Naive thymus-derived CD8-positive, alpha-beta T cell (primary cell): ENCODE measurements at regions not wholly inside any gene's neighbourhood (a gene's known extent, or its start where the extent isn't known, plus 50 kb on each side); places are given as distances from the start of the nearest gene placed in this dataset.

Experiments
- ATAC-seq, 2 donors: fragments of 150-1000 bp; cut with Tn5 transposase in 1 of 2; sonication (Bioruptor Pico), chemical (Tn5 transposase) in 1 of 2; 1 replicate in 1 of 2; 2 replicates in 1 of 2; pipeline ENCODE4 v1.10.0; 2021; ENCODE audit warnings: mild to moderate bottlenecking in 2 of 2, moderate library complexity in 2 of 2
- POLR2A ChIA-PET: fragments of 350-600 bp; sonication (Branson Sonifier 250); formaldehyde crosslinking; loops from one replicate; lab custom pipeline; 2021; ENCODE audit warnings: antibody characterized with exemption; lab: Charles Lee
- DNase-seq, 10 donors: peaks; one replicate each; pipeline versions ENCODE4 v3.0.0 to v3.0.0-alpha.2; 2020 to 2022
- H3K27ac Mint-ChIP-seq, 10 donors: one replicate each; pipeline ENCODE4 v1.8.0; 2020 to 2022; ENCODE audit warnings: mild to moderate bottlenecking in 10 of 10, mixed read lengths in 10 of 10, moderate library complexity in 4 of 10, inconsistent platforms in 1 of 10
- H3K27me3 Mint-ChIP-seq, 5 donors: one replicate each; pipeline ENCODE4 v1.8.0; 2021 to 2022; ENCODE audit warnings: mixed read lengths in 5 of 5
- H3K36me3 Mint-ChIP-seq, 3 donors: one replicate each; pipeline ENCODE4 v1.8.0; 2020 to 2022; ENCODE audit warnings: mixed read lengths in 3 of 3, mild to moderate bottlenecking in 2 of 3, inconsistent platforms in 1 of 3
- H3K4me1 Mint-ChIP-seq, 4 donors: one replicate each; pipeline ENCODE4 v1.8.0; 2021 to 2022; ENCODE audit warnings: mixed read lengths in 4 of 4
- H3K4me3 Mint-ChIP-seq, 10 donors: one replicate each; pipeline ENCODE4 v1.8.0; 2020 to 2022; ENCODE audit warnings: mild to moderate bottlenecking in 10 of 10, mixed read lengths in 10 of 10, moderate library complexity in 6 of 10, inconsistent platforms in 1 of 10
- H3K9me3 Mint-ChIP-seq, 9 donors: one replicate each; pipeline ENCODE4 v1.8.0; 2020 to 2022; ENCODE audit warnings: mixed read lengths in 9 of 9, mild to moderate bottlenecking in 3 of 9, inconsistent platforms in 1 of 9, moderate library complexity in 1 of 9

GRCh38 chr5:40334242-40334635, 345.5 kb upstream of the PTGER4 start:
- Mint-ChIP-seq H3K9me3 (peaks cover 0 to 26% (median 0%) of the 10 kb centered on the region in 9 donors), H3K4me3 (no peak overlapping the region), H3K4me1 (peaks cover 0 to 35% (median 4%) of the 10 kb centered on the region in 4 donors), H3K27me3 (no peaks in the 10 kb centered on the region), H3K27ac (no peak overlapping the region), H3K36me3 (peaks cover 2 to 5% (median 2%) of the 10 kb centered on the region in 3 donors)
- ATAC-seq (no peak), DNase-seq (no peak)
- POLR2A ChIA-PET: no interaction called here

- POLR2A ChIA-PET: no interaction called here
Observed at GRCh38 chr5:40333459-40334241, 346.1 kb upstream of the PTGER4 start.

GRCh38 chr5:40332970-40333369, 346.7 kb upstream of the PTGER4 start:
- POLR2A ChIA-PET: no interaction called here
- Mint-ChIP-seq H3K4me3 (no peak overlapping the region), H3K4me1 (peaks cover 0 to 24% (median 3%) of the 10 kb centered on the region in 4 donors), H3K9me3 (peaks cover 0 to 14% (median 0%) of the 10 kb centered on the region in 9 donors), H3K27me3 (no peaks in the 10 kb centered on the region), H3K36me3 (peaks cover 2 to 5% (median 2%) of the 10 kb centered on the region in 3 donors), H3K27ac (no peak overlapping the region)
- DNase-seq: no peak
- ATAC-seq: no peak

More at GRCh38 chr5:40333459-40334241, 346.1 kb upstream of the PTGER4 start:
- Mint-ChIP-seq H3K27ac (no peak overlapping the region), H3K4me1 (peaks cover 0 to 29% (median 4%) of the 10 kb centered on the region in 4 donors), H3K9me3 (peaks cover 0 to 21% (median 0%) of the 10 kb centered on the region in 9 donors), H3K36me3 (peaks cover 2 to 5% (median 2%) of the 10 kb centered on the region in 3 donors), H3K4me3 (no peak overlapping the region), H3K27me3 (no peaks in the 10 kb centered on the region)
- DNase-seq (no peak), ATAC-seq (no peak)

DNA sequence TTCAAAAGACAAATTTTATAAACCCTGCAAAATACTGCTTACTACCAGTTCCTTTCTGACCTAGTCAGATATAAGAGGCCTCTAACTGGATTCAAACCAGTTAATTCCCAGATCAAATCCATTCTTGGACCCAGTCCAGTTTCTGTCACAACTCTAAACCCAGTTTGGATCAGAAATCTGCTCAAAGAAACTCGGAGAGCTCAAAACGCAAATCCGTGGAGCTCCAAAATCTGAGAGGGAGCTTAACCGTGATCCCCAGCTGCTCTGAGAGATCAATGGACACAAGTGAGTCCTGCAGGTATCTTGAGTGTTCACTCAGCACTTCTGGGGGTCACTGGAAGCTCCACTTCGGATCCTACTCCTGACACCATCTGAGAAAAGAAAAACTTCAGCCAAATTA, 348.1 kb upstream of the PTGER4 start:
- no peaks in the 10 kb centered on the region for H3K36me3 Mint-ChIP-seq
- DNase-seq: no peak
- no peaks in the 10 kb centered on the region for H3K27me3 Mint-ChIP-seq
- ATAC-seq: no peak
- POLR2A ChIA-PET: no interaction called here
- peaks cover 0 to 2% (median 0%) of the 10 kb centered on the region in 9 donors for H3K9me3 Mint-ChIP-seq
- no peak overlapping the region for H3K27ac Mint-ChIP-seq
- peaks cover 0 to 14% (median 1%) of the 10 kb centered on the region in 4 donors for H3K4me1 Mint-ChIP-seq
- H3K4me3 Mint-ChIP-seq: no peak overlapping the region

- DNase-seq: no peak
- POLR2A ChIA-PET: no interaction called here
- peaks cover 4 to 8% (median 5%) of the 10 kb centered on the region in 4 donors for H3K4me1 Mint-ChIP-seq
Observed at GRCh38 chr5:40321514-40321913, 358.2 kb upstream of the PTGER4 start.

GRCh38 chr5:40318395-40318794, 361.3 kb upstream of the PTGER4 start:
- no peaks in the 10 kb centered on the region for H3K9me3 Mint-ChIP-seq
- POLR2A ChIA-PET: no interaction called here
- no peak overlapping the region for H3K4me3 Mint-ChIP-seq
- H3K4me1 Mint-ChIP-seq: no peaks in the 10 kb centered on the region
- ATAC-seq: no peak
- H3K36me3 Mint-ChIP-seq: no peaks in the 10 kb centered on the region
- no peak for DNase-seq
- H3K27ac Mint-ChIP-seq: no peak overlapping the region
- peaks cover 0 to 3% (median 0%) of the 10 kb centered on the region in 5 donors for H3K27me3 Mint-ChIP-seq

More at GRCh38 chr5:40321514-40321913, 358.2 kb upstream of the PTGER4 start:
- Mint-ChIP-seq H3K4me3 (no peak overlapping the region), H3K9me3 (no peaks in the 10 kb centered on the region), H3K36me3 (peaks cover 0 to 2% (median 0%) of the 10 kb centered on the region in 3 donors), H3K27ac (peak overlapping the region in 1 of 10 donors; percentile 17), H3K27me3 (no peaks in the 10 kb centered on the region)
- no peak for ATAC-seq

DNA sequence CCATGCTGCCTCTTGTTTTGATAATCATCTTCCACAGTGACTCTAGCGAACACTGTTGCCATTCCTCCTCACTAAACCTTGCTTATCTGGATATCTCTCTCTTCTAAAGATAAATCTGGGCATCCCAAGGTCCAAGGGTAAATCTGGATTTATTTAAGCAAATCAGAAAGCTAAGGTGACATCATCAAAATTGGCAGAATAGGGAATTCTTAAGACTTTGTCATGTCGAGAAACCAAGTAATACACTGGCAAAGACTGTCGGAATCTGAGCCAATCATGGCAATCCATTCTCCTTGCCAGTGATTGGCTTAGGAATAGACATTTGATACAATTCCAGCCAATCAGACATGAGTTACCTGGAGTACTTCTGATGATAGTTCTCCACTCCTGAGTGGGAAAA, 362.7 kb upstream of the PTGER4 start:
- peaks cover 0 to 3% (median 0%) of the 10 kb centered on the region in 5 donors for H3K27me3 Mint-ChIP-seq
- H3K4me1 Mint-ChIP-seq: no peaks in the 10 kb centered on the region
- H3K27ac Mint-ChIP-seq: no peak overlapping the region
- POLR2A ChIA-PET: no interaction called here
- ATAC-seq (no peak), DNase-seq (no peak)
- H3K9me3 Mint-ChIP-seq: no peaks in the 10 kb centered on the region
- H3K4me3 Mint-ChIP-seq: no peak overlapping the region
- H3K36me3 Mint-ChIP-seq: no peaks in the 10 kb centered on the region

DNA sequence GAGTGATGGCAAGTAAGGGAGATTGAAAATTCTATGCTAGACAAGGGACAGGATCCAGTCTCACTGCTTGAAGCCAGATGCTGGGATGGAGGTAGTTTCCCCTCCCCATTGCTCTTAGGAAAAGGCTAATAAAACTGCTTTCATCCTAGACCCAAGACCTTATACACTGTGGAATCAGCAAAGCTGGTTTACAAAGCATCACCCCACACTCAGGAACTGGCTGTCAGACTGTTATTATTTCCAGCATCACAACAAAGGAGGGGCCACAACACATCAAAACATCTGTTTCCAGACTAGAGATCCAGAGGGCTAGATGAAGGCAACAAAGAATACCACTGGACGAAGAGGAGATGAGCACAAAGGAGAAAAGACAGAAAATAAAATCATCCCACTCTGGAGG, 364.6 kb upstream of the PTGER4 start:
- no peak for DNase-seq
- Mint-ChIP-seq H3K36me3 (no peaks in the 10 kb centered on the region), H3K9me3 (no peaks in the 10 kb centered on the region), H3K4me3 (no peak overlapping the region), H3K4me1 (no peaks in the 10 kb centered on the region), H3K27ac (no peak overlapping the region), H3K27me3 (peaks cover 0 to 3% (median 0%) of the 10 kb centered on the region in 5 donors)
- ATAC-seq: no peak
- POLR2A ChIA-PET: no interaction called here

- POLR2A ChIA-PET: no interaction called here
- Mint-ChIP-seq H3K27ac (no peak overlapping the region), H3K4me1 (no peaks in the 10 kb centered on the region)
Observed at GRCh38 chr5:40314275-40314674, 365.4 kb upstream of the PTGER4 start.

GRCh38 chr5:40312205-40312604, 367.5 kb upstream of the PTGER4 start:
- H3K36me3 Mint-ChIP-seq: no peaks in the 10 kb centered on the region
- no peak for DNase-seq
- H3K9me3 Mint-ChIP-seq: no peaks in the 10 kb centered on the region
- no peak for ATAC-seq
- no peak overlapping the region for H3K27ac Mint-ChIP-seq
- H3K27me3 Mint-ChIP-seq: peaks cover 0 to 3% (median 0%) of the 10 kb centered on the region in 5 donors
- POLR2A ChIA-PET: no interaction called here
- no peaks in the 10 kb centered on the region for H3K4me1 Mint-ChIP-seq
- H3K4me3 Mint-ChIP-seq: no peak overlapping the region

More at GRCh38 chr5:40314275-40314674, 365.4 kb upstream of the PTGER4 start:
- Mint-ChIP-seq H3K27me3 (peaks cover 0 to 3% (median 0%) of the 10 kb centered on the region in 5 donors), H3K4me3 (no peak overlapping the region), H3K36me3 (no peaks in the 10 kb centered on the region), H3K9me3 (no peaks in the 10 kb centered on the region)
- ATAC-seq (no peak), DNase-seq (no peak)

DNA sequence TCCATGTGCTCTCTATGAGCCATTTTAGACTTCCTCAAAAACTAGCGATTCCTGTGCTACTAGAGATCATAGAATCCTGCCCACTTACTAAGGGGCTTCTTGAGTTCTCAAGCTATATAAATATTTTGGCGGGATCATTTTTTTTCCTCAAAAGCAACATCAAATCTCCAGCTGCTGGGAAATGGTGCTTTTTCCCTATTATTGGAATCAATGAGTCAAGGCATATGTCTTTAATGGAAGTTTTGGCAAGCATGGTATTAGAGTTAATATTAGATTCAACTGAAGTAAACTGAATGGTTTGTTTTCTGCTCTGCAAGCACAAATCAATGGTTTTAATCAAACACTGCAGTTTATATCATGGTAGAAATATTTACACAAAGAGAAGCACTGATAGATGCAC, 369.9 kb upstream of the PTGER4 start:
- Mint-ChIP-seq H3K9me3 (no peaks in the 10 kb centered on the region), H3K4me1 (no peaks in the 10 kb centered on the region), H3K36me3 (no peaks in the 10 kb centered on the region), H3K4me3 (no peak overlapping the region), H3K27me3 (no peaks in the 10 kb centered on the region), H3K27ac (no peak overlapping the region)
- ATAC-seq (no peak), DNase-seq (no peak)
- POLR2A ChIA-PET: no interaction called here

GRCh38 chr5:40308867-40309266, 370.8 kb upstream of the PTGER4 start:
- POLR2A ChIA-PET: no interaction called here
- ATAC-seq (no peak), DNase-seq (no peak)
- H3K4me3 Mint-ChIP-seq: no peak overlapping the region
- no peaks in the 10 kb centered on the region for H3K4me1 Mint-ChIP-seq
- no peaks in the 10 kb centered on the region for H3K27me3 Mint-ChIP-seq
- H3K36me3 Mint-ChIP-seq: no peaks in the 10 kb centered on the region
- no peaks in the 10 kb centered on the region for H3K9me3 Mint-ChIP-seq
- no peak overlapping the region for H3K27ac Mint-ChIP-seq

DNA sequence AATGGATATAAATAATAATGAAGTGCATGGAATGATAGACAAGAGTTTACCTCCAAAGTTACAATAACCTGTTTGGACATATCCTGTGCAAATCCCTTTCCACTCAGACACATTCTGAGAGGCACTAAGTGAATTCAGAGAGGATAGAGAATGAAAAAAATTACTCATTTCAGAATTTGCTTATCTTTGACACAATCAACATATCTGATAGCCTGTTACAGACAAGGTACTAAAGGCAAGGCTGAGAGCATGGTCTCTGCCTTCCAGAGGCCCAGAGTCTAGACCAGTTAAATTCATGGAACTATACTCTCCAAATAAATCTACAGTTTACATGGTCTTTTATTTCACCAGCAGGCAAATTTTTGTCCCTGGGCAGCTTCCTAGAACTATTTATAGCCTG, 371.8 kb upstream of the PTGER4 start:
- Mint-ChIP-seq H3K36me3 (no peaks in the 10 kb centered on the region), H3K27me3 (no peaks in the 10 kb centered on the region), H3K4me3 (no peak overlapping the region), H3K4me1 (no peaks in the 10 kb centered on the region), H3K27ac (no peak overlapping the region), H3K9me3 (no peaks in the 10 kb centered on the region)
- POLR2A ChIA-PET: no interaction called here
- ATAC-seq (no peak), DNase-seq (no peak)
